ENCODE measurements at regions not wholly inside any gene's neighbourhood (a gene's known extent, or its start where the extent isn't known, plus 50 kb on each side); places are given as distances from the start of the nearest gene placed in this dataset.

- H4K20me1 ChIP-seq (ENCODE audit: insufficient read depth, low read depth, low read length): no peaks in the 10 kb centered on the region; the same call in 1 of the 2 replicates
- no peak for DNase-seq
- no peak overlapping the region for H3K27ac ChIP-seq (ENCODE audit: low read length)
- H2AFZ ChIP-seq (ENCODE audit: low read length): no peak overlapping the region
- no peaks in the 10 kb centered on the region for H3K79me2 ChIP-seq (ENCODE audit: low read length)
- H3K9me3 ChIP-seq (ENCODE audit: low read length): no peaks in the 10 kb centered on the region
- H3K4me2 ChIP-seq (ENCODE audit: low read depth, low read length, poor library complexity, severe bottlenecking): no peak overlapping the region
- peaks cover 12% of the 10 kb centered on the region for H3K4me1 ChIP-seq (ENCODE audit: low read length)
- H3K36me3 ChIP-seq (ENCODE audit: insufficient read depth, low read length): no peaks in the 10 kb centered on the region
- no peak overlapping the region for H3K9ac ChIP-seq (ENCODE audit: low read length)
- H3K9me2 ChIP-seq (replicated peaks; ENCODE audit: insufficient read depth, low read length): no peaks in the 10 kb centered on the region
- H3K4me3 ChIP-seq (ENCODE audit: low read length): no peak overlapping the region
- H3K27me3 ChIP-seq (ENCODE audit: low read length): no peaks in the 10 kb centered on the region
Observed at GRCh38 chr3:44056446-44057240, 185.0 kb upstream of the TOPAZ1 start.

DNA sequence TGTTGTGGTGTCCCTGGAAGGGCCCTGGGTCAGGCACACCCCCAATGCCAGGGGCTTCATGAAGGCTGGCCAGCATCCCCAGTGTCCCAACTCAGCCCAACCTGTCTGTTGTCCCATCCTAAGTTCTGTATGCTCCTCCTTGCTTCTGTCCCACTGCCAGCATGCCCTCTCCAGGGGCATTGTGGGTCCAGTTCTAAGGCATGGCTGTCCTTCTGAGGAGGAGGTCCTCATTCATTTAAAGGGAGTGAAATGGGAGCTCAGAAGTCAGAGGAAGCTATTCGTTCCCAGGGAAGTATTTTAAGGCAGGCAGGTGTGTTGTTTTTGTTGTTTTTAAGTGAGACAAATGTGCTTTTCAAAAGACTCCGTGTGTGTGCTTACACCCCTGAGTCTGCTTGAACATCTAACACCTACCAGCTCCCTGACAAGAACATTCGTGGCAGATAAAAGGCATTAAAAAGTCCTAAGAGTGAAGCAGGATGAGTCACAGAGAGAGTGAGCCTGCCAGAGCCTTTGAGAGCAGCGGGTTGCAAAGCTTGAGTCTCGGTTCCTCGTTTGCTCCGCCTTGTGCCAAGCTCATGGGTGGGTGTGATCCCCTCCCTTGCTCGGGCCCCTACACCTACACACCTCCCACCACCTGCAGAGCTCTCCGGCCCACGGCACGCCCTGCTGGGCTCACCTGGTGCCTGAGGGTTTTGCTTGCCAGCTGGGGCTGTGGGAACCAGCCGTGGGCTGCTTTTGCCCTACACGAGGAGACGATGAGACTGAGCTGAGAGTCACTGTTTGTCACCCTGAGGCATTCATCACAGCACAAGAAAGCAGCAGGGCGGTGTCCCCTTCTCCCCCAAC lies 183.4 kb upstream of the TOPAZ1 start:
- peak; percentile 63 for DNase-seq
- H3K79me2 ChIP-seq (ENCODE audit: low read length): no peaks in the 10 kb centered on the region
- no peaks in the 10 kb centered on the region for H3K27me3 ChIP-seq (ENCODE audit: low read length)
- no peaks in the 10 kb centered on the region for H3K36me3 ChIP-seq (ENCODE audit: insufficient read depth, low read length)
- no peak overlapping the region for H3K4me3 ChIP-seq (ENCODE audit: low read length)
- no peak overlapping the region for H3K27ac ChIP-seq (ENCODE audit: low read length)
- peaks cover 12% of the 10 kb centered on the region for H3K4me1 ChIP-seq (ENCODE audit: low read length)
- no peaks in the 10 kb centered on the region for H3K9me2 ChIP-seq (replicated peaks; ENCODE audit: insufficient read depth, low read length)
- H2AFZ ChIP-seq (ENCODE audit: low read length): no peak overlapping the region
- no peak overlapping the region for H3K9ac ChIP-seq (ENCODE audit: low read length)
- H4K20me1 ChIP-seq (ENCODE audit: insufficient read depth, low read depth, low read length): no peaks in the 10 kb centered on the region; the same call in 1 of the 2 replicates
- H3K9me3 ChIP-seq (ENCODE audit: low read length): no peaks in the 10 kb centered on the region
- H3K4me2 ChIP-seq (ENCODE audit: low read depth, low read length, poor library complexity, severe bottlenecking): no peak overlapping the region

- no peaks in the 10 kb centered on the region for H3K27me3 ChIP-seq (ENCODE audit: low read length)
- H3K27ac ChIP-seq (ENCODE audit: low read length): no peak overlapping the region
- H3K4me3 ChIP-seq (ENCODE audit: low read length): no peak overlapping the region
- no peaks in the 10 kb centered on the region for H3K36me3 ChIP-seq (ENCODE audit: insufficient read depth, low read length)
- H3K4me1 ChIP-seq (ENCODE audit: low read length): peaks cover 12% of the 10 kb centered on the region
- no peak for DNase-seq
- no peak overlapping the region for H3K4me2 ChIP-seq (ENCODE audit: low read depth, low read length, poor library complexity, severe bottlenecking)
- H3K79me2 ChIP-seq (ENCODE audit: low read length): no peaks in the 10 kb centered on the region
- no peaks in the 10 kb centered on the region; the same call in 1 of the 2 replicates for H4K20me1 ChIP-seq (ENCODE audit: insufficient read depth, low read depth, low read length)
- no peaks in the 10 kb centered on the region for H3K9me2 ChIP-seq (replicated peaks; ENCODE audit: insufficient read depth, low read length)
- no peak overlapping the region for H3K9ac ChIP-seq (ENCODE audit: low read length)
- no peak overlapping the region for H2AFZ ChIP-seq (ENCODE audit: low read length)
- H3K9me3 ChIP-seq (ENCODE audit: low read length): no peaks in the 10 kb centered on the region
Observed at GRCh38 chr3:44058868-44059203, 182.8 kb upstream of the TOPAZ1 start.

DNA sequence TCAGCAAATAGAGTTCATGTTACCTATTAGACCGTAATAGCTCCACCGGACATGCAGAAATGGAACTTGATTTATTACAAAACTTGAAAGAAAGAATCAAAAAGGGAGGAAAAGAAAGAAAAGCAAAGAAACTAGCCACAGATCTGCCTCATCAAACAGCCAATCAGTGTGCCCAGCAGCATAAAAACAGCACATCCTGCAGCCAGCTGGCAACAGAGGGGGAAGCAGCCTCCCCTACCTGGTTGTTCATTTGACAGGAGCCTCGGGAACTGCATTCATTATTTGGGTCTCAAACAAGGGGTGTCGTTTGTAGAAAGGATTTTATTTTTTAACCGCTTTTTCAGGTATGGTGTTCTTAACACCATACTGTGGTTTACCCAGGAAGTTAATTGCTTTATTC lies 181.5 kb upstream of the TOPAZ1 start:
- Histone ChIP-seq H2AFZ (ENCODE audit: low read length) (no peak overlapping the region), H4K20me1 (ENCODE audit: insufficient read depth, low read depth, low read length) (no peaks in the 10 kb centered on the region; the same call in 1 of the 2 replicates), H3K4me2 (ENCODE audit: low read depth, low read length, poor library complexity, severe bottlenecking) (no peak overlapping the region), H3K4me1 (ENCODE audit: low read length) (peaks cover 12% of the 10 kb centered on the region), H3K27ac (ENCODE audit: low read length) (no peak overlapping the region), H3K9me3 (ENCODE audit: low read length) (no peaks in the 10 kb centered on the region), H3K4me3 (ENCODE audit: low read length) (no peak overlapping the region), H3K36me3 (ENCODE audit: insufficient read depth, low read length) (no peaks in the 10 kb centered on the region), H3K9me2 (replicated peaks; ENCODE audit: insufficient read depth, low read length) (no peaks in the 10 kb centered on the region), H3K9ac (ENCODE audit: low read length) (no peak overlapping the region), H3K27me3 (ENCODE audit: low read length) (no peaks in the 10 kb centered on the region), H3K79me2 (ENCODE audit: low read length) (no peaks in the 10 kb centered on the region)
- DNase-seq: no peak

DNA sequence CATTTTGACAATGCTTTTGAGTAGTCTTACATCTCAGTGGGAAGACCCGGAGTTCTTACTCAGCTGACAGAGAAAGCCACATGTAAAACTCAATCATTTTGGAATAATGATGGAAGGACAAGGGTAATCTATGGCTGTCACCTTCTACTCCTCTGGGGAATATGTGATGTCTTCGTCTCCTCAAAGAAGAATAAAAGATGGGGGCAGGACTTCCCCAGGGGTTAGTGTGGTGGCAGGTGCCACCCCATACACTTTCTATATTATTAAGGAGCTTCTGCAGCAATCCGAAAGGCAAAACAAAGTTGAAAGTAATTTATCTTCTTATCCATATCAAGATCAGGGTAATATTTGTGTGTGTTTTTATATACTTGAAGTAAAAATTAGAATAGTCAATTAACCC lies 180.4 kb upstream of the TOPAZ1 start:
- Histone ChIP-seq H3K36me3 (ENCODE audit: insufficient read depth, low read length) (no peaks in the 10 kb centered on the region), H3K9me3 (ENCODE audit: low read length) (no peaks in the 10 kb centered on the region), H3K27me3 (ENCODE audit: low read length) (no peaks in the 10 kb centered on the region), H3K79me2 (ENCODE audit: low read length) (no peaks in the 10 kb centered on the region), H3K9ac (ENCODE audit: low read length) (no peak overlapping the region), H3K4me2 (ENCODE audit: low read depth, low read length, poor library complexity, severe bottlenecking) (no peak overlapping the region), H3K27ac (ENCODE audit: low read length) (no peak overlapping the region), H4K20me1 (ENCODE audit: insufficient read depth, low read depth, low read length) (no peaks in the 10 kb centered on the region; the same call in 1 of the 2 replicates), H2AFZ (ENCODE audit: low read length) (no peak overlapping the region), H3K9me2 (replicated peaks; ENCODE audit: insufficient read depth, low read length) (no peaks in the 10 kb centered on the region), H3K4me3 (ENCODE audit: low read length) (no peak overlapping the region), H3K4me1 (ENCODE audit: low read length) (peaks cover 12% of the 10 kb centered on the region)
- no peak for DNase-seq

GRCh38 chr3:44061961-44062360 lies 179.7 kb upstream of the TOPAZ1 start:
- H3K9me2 ChIP-seq (replicated peaks; ENCODE audit: insufficient read depth, low read length): no peaks in the 10 kb centered on the region
- H4K20me1 ChIP-seq (ENCODE audit: insufficient read depth, low read depth, low read length): no peaks in the 10 kb centered on the region; the same call in 1 of the 2 replicates
- no peaks in the 10 kb centered on the region for H3K79me2 ChIP-seq (ENCODE audit: low read length)
- H3K27me3 ChIP-seq (ENCODE audit: low read length): no peaks in the 10 kb centered on the region
- no peak overlapping the region for H3K4me2 ChIP-seq (ENCODE audit: low read depth, low read length, poor library complexity, severe bottlenecking)
- H2AFZ ChIP-seq (ENCODE audit: low read length): no peak overlapping the region
- DNase-seq: no peak
- no peaks in the 10 kb centered on the region for H3K36me3 ChIP-seq (ENCODE audit: insufficient read depth, low read length)
- H3K9me3 ChIP-seq (ENCODE audit: low read length): no peaks in the 10 kb centered on the region
- no peak overlapping the region for H3K27ac ChIP-seq (ENCODE audit: low read length)
- no peak overlapping the region for H3K4me3 ChIP-seq (ENCODE audit: low read length)
- H3K4me1 ChIP-seq (ENCODE audit: low read length): peaks cover 12% of the 10 kb centered on the region
- no peak overlapping the region for H3K9ac ChIP-seq (ENCODE audit: low read length)

GRCh38 chr3:44065311-44066094 lies 176.2 kb upstream of the TOPAZ1 start:
- no peak overlapping the region for H3K4me3 ChIP-seq (ENCODE audit: low read length)
- H3K9me2 ChIP-seq (replicated peaks; ENCODE audit: insufficient read depth, low read length): no peaks in the 10 kb centered on the region
- H3K9me3 ChIP-seq (ENCODE audit: low read length): no peaks in the 10 kb centered on the region
- H3K79me2 ChIP-seq (ENCODE audit: low read length): no peaks in the 10 kb centered on the region
- no peak for DNase-seq
- H3K36me3 ChIP-seq (ENCODE audit: insufficient read depth, low read length): no peaks in the 10 kb centered on the region
- H3K4me1 ChIP-seq (ENCODE audit: low read length): 0 out of 2 replicates have a peak, but pooled peaks cover 4% of the 10 kb centered on the region
- no peaks in the 10 kb centered on the region for H3K27me3 ChIP-seq (ENCODE audit: low read length)
- no peak overlapping the region for H3K9ac ChIP-seq (ENCODE audit: low read length)
- H4K20me1 ChIP-seq (ENCODE audit: insufficient read depth, low read depth, low read length): no peaks in the 10 kb centered on the region; the same call in 1 of the 2 replicates
- no peak overlapping the region for H3K4me2 ChIP-seq (ENCODE audit: low read depth, low read length, poor library complexity, severe bottlenecking)
- H2AFZ ChIP-seq (ENCODE audit: low read length): no peak overlapping the region
- no peak overlapping the region for H3K27ac ChIP-seq (ENCODE audit: low read length)

DNA sequence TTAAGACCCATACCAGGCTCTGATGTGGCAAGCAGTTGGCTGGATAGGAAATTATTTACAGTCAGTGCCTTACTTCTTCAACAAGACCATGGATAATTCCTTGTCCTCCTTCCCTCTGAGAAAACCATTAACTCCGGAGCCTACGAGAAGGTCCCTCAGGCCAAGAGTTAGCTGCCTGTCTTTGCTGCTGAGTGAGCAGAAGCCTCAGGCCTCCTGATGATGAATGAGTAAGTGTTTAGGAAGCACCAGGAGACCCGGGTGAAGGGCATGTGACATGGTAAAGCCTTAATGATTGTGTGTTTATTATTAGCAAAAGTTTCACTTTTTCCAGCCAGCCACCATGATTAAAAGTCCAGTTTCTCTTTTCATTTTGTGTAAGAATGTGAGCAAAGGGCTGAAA lies 174.9 kb upstream of the TOPAZ1 start:
- H3K9me2 ChIP-seq (replicated peaks; ENCODE audit: insufficient read depth, low read length): no peaks in the 10 kb centered on the region
- DNase-seq: no peak
- H3K9ac ChIP-seq (ENCODE audit: low read length): no peak overlapping the region
- no peaks in the 10 kb centered on the region for H3K4me1 ChIP-seq (ENCODE audit: low read length)
- no peak overlapping the region for H2AFZ ChIP-seq (ENCODE audit: low read length)
- no peaks in the 10 kb centered on the region for H3K9me3 ChIP-seq (ENCODE audit: low read length)
- no peaks in the 10 kb centered on the region; the same call in 1 of the 2 replicates for H4K20me1 ChIP-seq (ENCODE audit: insufficient read depth, low read depth, low read length)
- H3K36me3 ChIP-seq (ENCODE audit: insufficient read depth, low read length): no peaks in the 10 kb centered on the region
- H3K79me2 ChIP-seq (ENCODE audit: low read length): no peaks in the 10 kb centered on the region
- no peak overlapping the region for H3K4me3 ChIP-seq (ENCODE audit: low read length)
- no peak overlapping the region for H3K27ac ChIP-seq (ENCODE audit: low read length)
- no peak overlapping the region for H3K4me2 ChIP-seq (ENCODE audit: low read depth, low read length, poor library complexity, severe bottlenecking)
- H3K27me3 ChIP-seq (ENCODE audit: low read length): no peaks in the 10 kb centered on the region

Measured in Karpas-422 (cell line).